ENCODE measurements at regions not wholly inside any gene's neighbourhood (a gene's known extent, or its start where the extent isn't known, plus 50 kb on each side); places are given as distances from the start of the nearest gene placed in this dataset.

GRCh38 chr12:116370886-116371580 lies 93.5 kb upstream of the MED13L start:
- intact Hi-C loops (cut with micrococcal nuclease; ENCODE audit: unreplicated experiment): no loop called here
- Mint-ChIP-seq H3K4me3 (ENCODE audit: unreplicated experiment) (no peak overlapping the region), H3K4me1 (ENCODE audit: low read depth, unreplicated experiment) (peaks cover 26% of the 10 kb centered on the region), H3K27me3 (ENCODE audit: insufficient read depth, unreplicated experiment) (no peaks in the 10 kb centered on the region), H3K27ac (ENCODE audit: unreplicated experiment) (no peak overlapping the region), H3K36me3 (ENCODE audit: insufficient read depth, unreplicated experiment) (peaks cover 11% of the 10 kb centered on the region), H3K9me3 (ENCODE audit: unreplicated experiment) (peaks cover 9% of the 10 kb centered on the region)
- Histone ChIP-seq H3K36me3 (ENCODE audit: control insufficient read depth, insufficient read depth, low read length) (no peaks in the 10 kb centered on the region), H3K4me3 (ENCODE audit: low read depth, low read length) (no peak overlapping the region), H3K27me3 (replicated peaks; ENCODE audit: control insufficient read depth, insufficient read depth, low read length) (no peaks in the 10 kb centered on the region), H3K4me1 (peaks cover 53% of the 10 kb centered on the region), H3K9me3 (no peaks in the 10 kb centered on the region)
- no peak for DNase-seq
- ChIA-PET CTCF (no interaction called here), POLR2A (no interaction called here)
- no TSS peak for BruUV-seq (replicated peaks)
- TF ChIP-seq CTCF (IDR thresholded peaks at IDR 0.05; ENCODE audit: insufficient read depth in 1 of 2, low read depth in 1 of 2, low read length in 1 of 2, severe bottlenecking in 1 of 2, unreplicated experiment in 1 of 2): no peak

- DNase-seq: no peak
- H3K27ac Mint-ChIP-seq (ENCODE audit: unreplicated experiment): no peak overlapping the region
- no TSS peak for BruUV-seq (replicated peaks)
- POLR2A ChIA-PET: no interaction called here
- peaks cover 27% of the 10 kb centered on the region for H3K4me1 Mint-ChIP-seq (ENCODE audit: low read depth, unreplicated experiment)
- H3K4me3 Mint-ChIP-seq (ENCODE audit: unreplicated experiment): no peak overlapping the region
- CTCF ChIA-PET: no interaction called here
- no peak for TF ChIP-seq CTCF (IDR thresholded peaks at IDR 0.05; ENCODE audit: insufficient read depth in 1 of 2, low read depth in 1 of 2, low read length in 1 of 2, severe bottlenecking in 1 of 2, unreplicated experiment in 1 of 2)
- H3K9me3 Mint-ChIP-seq (ENCODE audit: unreplicated experiment): peaks cover 9% of the 10 kb centered on the region
- Histone ChIP-seq H3K9me3 (no peaks in the 10 kb centered on the region), H3K36me3 (ENCODE audit: control insufficient read depth, insufficient read depth, low read length) (no peaks in the 10 kb centered on the region), H3K4me1 (peaks cover 50% of the 10 kb centered on the region), H3K27me3 (replicated peaks; ENCODE audit: control insufficient read depth, insufficient read depth, low read length) (no peaks in the 10 kb centered on the region), H3K4me3 (ENCODE audit: low read depth, low read length) (no peak overlapping the region)
- H3K27me3 Mint-ChIP-seq (ENCODE audit: insufficient read depth, unreplicated experiment): no peaks in the 10 kb centered on the region
- intact Hi-C loops (cut with micrococcal nuclease; ENCODE audit: unreplicated experiment): no loop called here
- H3K36me3 Mint-ChIP-seq (ENCODE audit: insufficient read depth, unreplicated experiment): peaks cover 6% of the 10 kb centered on the region
Measured at GRCh38 chr12:116372815-116373214, 95.3 kb upstream of the MED13L start.

- H3K4me1 Mint-ChIP-seq (ENCODE audit: low read depth, unreplicated experiment): peaks cover 23% of the 10 kb centered on the region
- no peaks in the 10 kb centered on the region for H3K36me3 ChIP-seq (ENCODE audit: control insufficient read depth, insufficient read depth, low read length)
- H3K4me1 ChIP-seq: peaks cover 44% of the 10 kb centered on the region
- no peaks in the 10 kb centered on the region for H3K9me3 ChIP-seq
- no peaks in the 10 kb centered on the region for H3K27me3 Mint-ChIP-seq (ENCODE audit: insufficient read depth, unreplicated experiment)
- intact Hi-C loops (cut with micrococcal nuclease; ENCODE audit: unreplicated experiment): no loop called here
- H3K9me3 Mint-ChIP-seq (ENCODE audit: unreplicated experiment): peaks cover 9% of the 10 kb centered on the region
- ChIA-PET POLR2A (no interaction called here), CTCF (no interaction called here)
- no peak overlapping the region for H3K4me3 ChIP-seq (ENCODE audit: low read depth, low read length)
- H3K27ac Mint-ChIP-seq (ENCODE audit: unreplicated experiment): no peak overlapping the region
- DNase-seq: no peak
- no peak for TF ChIP-seq CTCF (IDR thresholded peaks at IDR 0.05; ENCODE audit: insufficient read depth in 1 of 2, low read depth in 1 of 2, low read length in 1 of 2, severe bottlenecking in 1 of 2, unreplicated experiment in 1 of 2)
- BruUV-seq (replicated peaks): no TSS peak
- peaks cover 3% of the 10 kb centered on the region for H3K36me3 Mint-ChIP-seq (ENCODE audit: insufficient read depth, unreplicated experiment)
- no peaks in the 10 kb centered on the region for H3K27me3 ChIP-seq (replicated peaks; ENCODE audit: control insufficient read depth, insufficient read depth, low read length)
- no peak overlapping the region for H3K4me3 Mint-ChIP-seq (ENCODE audit: unreplicated experiment)
Measured at GRCh38 chr12:116373572-116374206, 96.2 kb upstream of the MED13L start.
